ENCODE measurements at regions not wholly inside any gene's neighbourhood (a gene's known extent, or its start where the extent isn't known, plus 50 kb on each side); places are given as distances from the start of the nearest gene placed in this dataset.

GRCh38 chr12:92549516-92549915 lies 153.3 kb upstream of the PLEKHG7 start:
- Histone ChIP-seq H3K9me2 (replicated peaks; ENCODE audit: insufficient read depth, low read length) (no peaks in the 10 kb centered on the region), H3K27me3 (replicated peaks; ENCODE audit: insufficient read depth, low read length) (no peaks in the 10 kb centered on the region), H2AFZ (ENCODE audit: low read length) (no peak overlapping the region), H3K4me2 (ENCODE audit: low read depth, low read length) (no peak overlapping the region), H3K79me2 (ENCODE audit: low read length) (no peaks in the 10 kb centered on the region), H3K36me3 (replicated peaks; ENCODE audit: insufficient read depth, low read length) (no peaks in the 10 kb centered on the region), H3K9me3 (replicated peaks; ENCODE audit: insufficient read depth, low read length) (no peaks in the 10 kb centered on the region), H3K4me1 (ENCODE audit: low read length) (peaks cover 55% of the 10 kb centered on the region), H3K4me3 (ENCODE audit: low read length) (no peak overlapping the region), H4K20me1 (ENCODE audit: insufficient read depth, low read length) (no peaks in the 10 kb centered on the region), H3K9ac (ENCODE audit: low read length) (no peak overlapping the region), H3K27ac (ENCODE audit: low read length) (no peak overlapping the region), H3F3A (ENCODE audit: insufficient read depth, low read length) (peaks cover 12% of the 10 kb centered on the region)
- DNase-seq, result no peak
- TF ChIP-seq EZH2 (optimal IDR thresholded peaks at IDR 0.05; ENCODE audit: low read depth, low read length) (no peak), EZH2phosphoT487 (IDR thresholded peaks at IDR 0.05; ENCODE audit: low read length) (no peak), CTCF (IDR thresholded peaks at IDR 0.05; ENCODE audit: low read length) (no peak)

- Histone ChIP-seq H3K4me2 (ENCODE audit: low read depth, low read length) (no peak overlapping the region), H4K20me1 (ENCODE audit: insufficient read depth, low read length) (no peaks in the 10 kb centered on the region)
Observed at GRCh38 chr12:92547906-92548305, 154.9 kb upstream of the PLEKHG7 start.

GRCh38 chr12:92547420-92547819 lies 155.4 kb upstream of the PLEKHG7 start:
- no peak overlapping the region for H3K9ac ChIP-seq (ENCODE audit: low read length)
- H3K36me3 ChIP-seq (replicated peaks; ENCODE audit: insufficient read depth, low read length), result no peaks in the 10 kb centered on the region
- no peak overlapping the region for H3K4me2 ChIP-seq (ENCODE audit: low read depth, low read length)
- H3K4me3 ChIP-seq (ENCODE audit: low read length), result no peak overlapping the region
- DNase-seq, result no peak
- peaks cover 24% of the 10 kb centered on the region for H3F3A ChIP-seq (ENCODE audit: insufficient read depth, low read length)
- no peak overlapping the region for H2AFZ ChIP-seq (ENCODE audit: low read length)
- no peaks in the 10 kb centered on the region for H3K9me2 ChIP-seq (replicated peaks; ENCODE audit: insufficient read depth, low read length)
- no peak for TF ChIP-seq CTCF (IDR thresholded peaks at IDR 0.05; ENCODE audit: low read length)
- no peak for TF ChIP-seq EZH2 (optimal IDR thresholded peaks at IDR 0.05; ENCODE audit: low read depth, low read length)
- no peak for TF ChIP-seq EZH2phosphoT487 (IDR thresholded peaks at IDR 0.05; ENCODE audit: low read length)
- no peaks in the 10 kb centered on the region for H3K9me3 ChIP-seq (replicated peaks; ENCODE audit: insufficient read depth, low read length)
- no peaks in the 10 kb centered on the region for H3K27me3 ChIP-seq (replicated peaks; ENCODE audit: insufficient read depth, low read length)
- H3K79me2 ChIP-seq (ENCODE audit: low read length), result no peaks in the 10 kb centered on the region
- H3K4me1 ChIP-seq (ENCODE audit: low read length), result peaks cover 58% of the 10 kb centered on the region
- no peaks in the 10 kb centered on the region for H4K20me1 ChIP-seq (ENCODE audit: insufficient read depth, low read length)
- no peak overlapping the region for H3K27ac ChIP-seq (ENCODE audit: low read length)

More at GRCh38 chr12:92547906-92548305, 154.9 kb upstream of the PLEKHG7 start:
- H2AFZ ChIP-seq (ENCODE audit: low read length), result no peak overlapping the region
- TF ChIP-seq CTCF (IDR thresholded peaks at IDR 0.05; ENCODE audit: low read length) (no peak), EZH2phosphoT487 (IDR thresholded peaks at IDR 0.05; ENCODE audit: low read length) (no peak), EZH2 (optimal IDR thresholded peaks at IDR 0.05; ENCODE audit: low read depth, low read length) (no peak)
- peaks cover 62% of the 10 kb centered on the region for H3K4me1 ChIP-seq (ENCODE audit: low read length)
- no peaks in the 10 kb centered on the region for H3K9me3 ChIP-seq (replicated peaks; ENCODE audit: insufficient read depth, low read length)
- no peak overlapping the region for H3K9ac ChIP-seq (ENCODE audit: low read length)
- DNase-seq, result no peak
- peaks cover 24% of the 10 kb centered on the region for H3F3A ChIP-seq (ENCODE audit: insufficient read depth, low read length)
- no peaks in the 10 kb centered on the region for H3K9me2 ChIP-seq (replicated peaks; ENCODE audit: insufficient read depth, low read length)
- H3K27me3 ChIP-seq (replicated peaks; ENCODE audit: insufficient read depth, low read length), result no peaks in the 10 kb centered on the region
- no peak overlapping the region for H3K27ac ChIP-seq (ENCODE audit: low read length)
- no peak overlapping the region for H3K4me3 ChIP-seq (ENCODE audit: low read length)
- no peaks in the 10 kb centered on the region for H3K79me2 ChIP-seq (ENCODE audit: low read length)
- H3K36me3 ChIP-seq (replicated peaks; ENCODE audit: insufficient read depth, low read length), result no peaks in the 10 kb centered on the region
